Stimulated activated CD4-positive, alpha-beta T cell treated with anti-CD3 and anti-CD28 coated beads, Interleukin-4, amount 100 ng/mL, for 24 hours (primary cell): ENCODE measurements at regions not wholly inside any gene's neighbourhood (a gene's known extent, or its start where the extent isn't known, plus 50 kb on each side); places are given as distances from the start of the nearest gene placed in this dataset.

ENCODE experiments used
- DNase-seq: peaks from one replicate; pipeline ENCODE4 v3.0.0-alpha.2; 2020

DNA sequence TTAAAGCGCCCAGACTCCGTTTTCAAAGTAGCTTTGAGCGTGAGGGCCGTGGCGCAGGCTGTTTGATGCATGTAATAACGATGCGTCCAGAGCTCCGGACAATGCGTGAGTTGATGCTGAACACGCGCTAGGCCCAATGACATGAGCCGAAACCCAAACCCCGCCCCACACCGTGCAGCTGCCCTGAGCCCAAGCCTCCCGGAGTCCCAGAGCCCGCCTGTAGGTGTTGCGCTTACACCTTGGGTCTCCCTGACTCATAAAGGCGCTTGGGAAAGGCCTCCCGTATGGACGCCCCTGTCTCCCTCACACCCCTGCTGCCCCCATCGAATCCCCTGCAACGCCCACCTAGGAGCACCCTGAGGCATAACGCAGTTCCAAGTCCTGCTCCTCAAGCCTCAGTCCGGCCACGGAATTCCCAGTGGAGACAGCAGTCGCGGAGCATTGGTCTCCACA, 87.6 kb downstream of the ERMARD start:
- DNase-seq, result no peak

DNA sequence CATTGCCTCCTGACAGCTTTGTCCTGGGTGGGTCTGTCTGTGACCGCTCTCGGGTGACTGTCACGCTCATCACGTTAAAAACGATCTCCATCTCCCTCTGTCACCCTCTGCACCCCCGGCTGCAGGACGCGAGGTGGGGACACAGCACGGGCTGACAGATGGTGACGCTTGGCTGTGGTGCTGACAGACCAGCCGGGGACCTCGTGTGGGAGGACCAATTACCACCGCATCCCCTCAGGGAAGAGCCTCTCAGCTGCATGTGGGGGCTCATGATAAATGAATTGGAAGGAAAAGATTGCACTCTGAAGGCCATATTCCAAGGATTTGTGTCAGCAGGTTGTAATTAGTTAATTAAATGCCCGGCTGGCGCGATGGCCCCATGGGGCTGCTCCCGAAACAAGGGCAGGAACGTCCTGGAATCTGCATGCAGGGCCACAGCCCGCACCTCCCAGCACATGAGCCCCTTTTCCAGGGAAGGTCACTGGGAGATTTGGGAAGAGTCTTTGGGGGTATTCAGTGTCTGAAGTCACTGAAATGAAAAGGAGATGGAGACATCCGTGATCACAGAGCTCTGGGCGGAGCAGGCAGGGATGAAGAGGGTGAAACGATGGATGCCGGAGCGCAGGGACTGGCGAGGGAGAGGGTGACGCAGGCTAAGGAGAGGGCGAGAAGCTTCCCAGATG, 87.1 kb downstream of the ERMARD start:
- DNase-seq, result no peak

DNA sequence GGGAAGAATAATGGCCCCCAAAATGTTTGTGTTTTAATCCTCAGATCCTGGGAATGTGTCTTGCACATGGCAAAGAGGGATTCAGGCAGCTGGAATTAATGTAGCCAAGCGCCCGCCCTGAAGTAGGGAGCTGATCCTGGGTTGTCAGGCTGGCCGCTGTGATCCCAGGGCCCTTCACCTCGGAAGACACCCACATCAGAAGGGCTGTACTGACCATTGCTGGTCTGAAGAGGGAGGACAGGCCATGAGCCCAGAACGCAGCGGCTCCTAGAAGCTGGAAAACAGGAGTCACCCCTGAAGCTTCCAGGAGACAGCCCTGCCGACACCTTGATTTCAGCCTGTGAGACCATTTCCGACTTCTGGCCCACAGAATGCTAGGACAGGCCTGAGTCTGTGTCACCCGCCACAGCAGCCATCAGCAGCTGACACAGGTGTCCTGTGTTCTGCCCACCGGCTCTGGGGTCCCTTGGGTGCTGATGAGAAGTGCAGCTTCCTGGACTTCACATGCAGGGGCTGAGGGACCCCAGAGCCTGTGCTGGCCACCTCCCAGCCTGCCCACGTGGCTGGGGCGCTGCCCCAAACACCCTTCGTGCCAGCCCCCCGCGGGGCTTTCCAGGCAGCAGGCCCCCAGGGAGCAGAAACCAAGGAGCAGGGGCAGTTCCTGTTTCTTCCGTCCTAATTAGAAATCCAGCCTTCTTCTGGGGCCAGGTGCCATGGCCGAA, 86.3 kb downstream of the ERMARD start:
- DNase-seq, result no peak

DNA sequence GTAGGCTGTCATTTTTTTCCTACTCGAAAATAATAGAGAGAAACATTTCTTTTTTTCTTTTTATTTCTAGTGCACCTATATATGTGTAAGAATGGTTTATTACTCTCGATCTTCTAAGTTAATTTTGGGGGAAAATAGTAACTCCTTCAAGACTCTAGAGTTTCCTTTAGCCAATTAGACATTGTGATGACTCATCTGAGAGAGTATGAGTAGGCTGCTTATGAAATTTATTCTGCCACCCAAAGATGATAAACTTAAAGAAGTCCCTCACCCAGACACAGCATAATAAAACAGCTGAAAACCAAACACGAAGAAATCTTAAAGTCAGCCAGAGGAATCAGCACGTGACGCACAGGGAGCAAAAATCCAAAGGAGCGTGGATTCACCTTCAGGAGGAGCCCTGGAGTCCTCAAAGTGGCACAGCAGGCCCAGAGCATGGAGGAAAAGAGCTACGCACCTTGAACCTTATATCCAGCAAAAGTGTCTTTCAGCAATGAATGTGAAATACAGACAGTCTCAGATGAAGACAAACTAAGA, 81.9 kb downstream of the ERMARD start:
- DNase-seq, result no peak

DNA sequence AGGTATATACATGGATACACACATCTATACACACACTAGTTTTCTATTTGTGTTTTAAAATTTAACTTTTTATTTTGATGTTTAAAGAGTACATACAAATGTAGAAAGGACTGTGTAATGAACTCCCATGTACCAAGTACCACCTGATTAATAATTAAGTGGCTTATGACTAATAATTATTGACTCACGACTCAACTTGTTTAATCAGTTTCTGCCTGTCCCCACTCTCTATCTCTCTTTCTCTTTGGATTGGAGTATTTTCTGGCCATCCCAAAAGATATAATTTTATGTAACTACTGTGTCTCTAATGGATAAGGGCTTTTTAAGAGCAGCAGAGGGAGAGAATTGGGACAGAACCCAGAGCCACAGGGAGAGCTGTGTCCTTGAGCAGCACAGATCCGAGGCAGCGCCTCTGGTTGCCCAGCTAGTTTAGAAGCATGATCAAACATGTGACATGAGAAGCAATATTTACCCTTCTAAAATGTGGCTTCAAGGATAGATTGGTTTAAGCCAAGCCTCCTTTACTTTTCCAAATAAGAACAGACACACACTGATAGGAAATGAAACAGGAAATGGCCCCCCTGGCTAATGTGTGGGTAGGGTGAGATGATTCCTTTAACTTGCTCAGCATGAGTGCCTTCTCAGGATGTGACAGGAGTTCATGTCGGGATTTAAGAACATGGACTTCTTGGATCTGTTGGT, 81.0 kb downstream of the ERMARD start:
- DNase-seq, result no peak

DNA sequence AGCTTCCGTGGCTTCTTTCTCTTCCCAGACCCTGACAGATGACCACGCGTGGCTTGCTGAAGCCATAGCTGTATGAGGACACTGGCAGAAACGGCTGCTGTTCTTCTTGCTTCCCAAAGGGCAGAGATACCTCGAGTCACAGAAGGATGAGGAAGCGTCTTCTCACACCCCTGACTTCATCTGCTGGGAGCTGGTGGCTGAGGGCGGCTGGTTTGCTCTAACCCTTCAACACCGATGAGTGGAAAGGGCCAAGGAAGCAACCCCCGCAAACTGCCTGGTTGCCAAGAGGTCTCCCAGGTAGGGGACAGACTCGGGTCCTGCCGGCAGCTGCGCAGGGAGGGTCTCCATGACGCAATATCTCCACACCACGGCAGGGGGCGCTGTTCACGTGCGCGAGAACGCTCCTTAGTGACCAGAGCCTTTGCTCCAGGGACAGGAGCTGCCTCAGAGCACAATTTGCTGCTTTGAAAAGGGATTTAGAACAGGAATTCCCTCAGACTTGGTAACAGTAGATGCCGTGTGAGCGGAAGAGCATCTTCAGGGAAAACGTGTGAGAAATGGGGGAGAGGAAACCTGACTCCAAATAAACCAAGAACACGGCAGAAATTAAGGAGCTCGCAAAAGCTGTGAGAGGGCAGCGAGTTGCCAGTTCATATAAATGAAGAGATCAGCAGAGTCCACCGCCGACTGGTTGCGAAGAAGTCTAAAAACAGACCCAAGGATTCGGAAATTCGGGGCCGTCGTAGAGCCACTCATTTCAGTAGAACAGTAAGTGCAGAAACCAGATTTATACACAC, 80.2 kb downstream of the ERMARD start:
- DNase-seq, result peak; percentile 74
